ENCODE measurements at regions not wholly inside any gene's neighbourhood (a gene's known extent, or its start where the extent isn't known, plus 50 kb on each side); places are given as distances from the start of the nearest gene placed in this dataset.

GRCh38 chr19:46911456-46911855, 50.7 kb downstream of the ARHGAP35 start:
- no peak for DNase-seq

DNA sequence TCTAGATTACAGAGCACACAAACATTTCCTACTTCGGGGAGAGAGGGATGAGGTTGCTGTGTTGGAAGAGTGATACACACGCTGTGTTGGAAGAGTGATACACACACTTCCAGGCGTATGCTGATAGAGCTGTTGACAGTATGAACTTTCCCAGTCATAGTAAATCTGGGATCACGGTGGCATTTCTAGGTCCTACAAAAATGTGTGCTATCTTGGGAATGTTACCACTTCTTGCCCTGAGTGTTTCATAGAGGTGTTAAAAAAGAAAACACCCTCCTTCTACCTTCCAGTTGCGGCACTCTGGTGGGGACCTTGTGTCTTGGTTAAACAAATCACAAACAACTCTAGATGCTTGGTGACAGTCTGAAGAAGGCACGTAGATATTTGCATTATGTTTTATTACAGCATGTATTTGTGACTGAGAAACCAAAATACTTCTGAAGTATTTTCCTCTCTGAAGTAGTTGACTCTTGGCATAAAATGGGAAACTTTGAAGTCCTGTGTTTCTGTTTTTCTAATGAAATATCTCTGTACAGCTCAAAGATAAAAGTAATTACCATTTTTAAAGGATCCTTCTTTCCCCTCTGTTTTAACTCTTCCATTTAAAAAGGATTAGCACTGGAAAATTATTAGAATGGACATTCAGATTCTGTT, 52.5 kb downstream of the ARHGAP35 start:
- DNase-seq = no peak

DNA sequence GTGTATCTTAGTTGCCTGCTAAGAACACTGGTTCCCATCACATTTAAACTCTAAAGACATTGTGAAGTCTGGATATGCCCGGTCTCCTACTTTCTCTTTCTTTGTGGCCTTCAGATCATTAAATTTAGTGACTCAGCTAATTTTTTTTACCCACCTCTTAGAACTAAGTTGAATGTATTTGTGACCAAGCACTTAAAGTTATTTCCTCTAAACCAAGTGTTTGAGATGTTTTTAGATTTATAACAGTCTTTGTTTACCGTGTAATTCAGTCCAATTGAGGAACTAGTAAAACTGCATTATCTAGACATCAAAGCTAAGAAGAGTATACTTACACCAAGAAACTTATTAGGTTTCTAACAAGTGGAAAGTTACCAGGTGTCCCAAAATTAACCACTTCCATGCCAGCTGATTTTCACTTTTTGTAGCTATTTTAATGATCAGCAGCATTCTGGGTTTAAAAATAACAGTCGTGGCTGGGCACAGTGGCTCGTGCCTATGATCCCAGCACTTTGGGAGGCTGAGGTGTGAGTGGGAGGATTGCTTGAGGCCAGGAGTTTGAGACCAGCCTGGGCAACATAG, 53.1 kb downstream of the ARHGAP35 start:
- DNase-seq = no peak

DNA sequence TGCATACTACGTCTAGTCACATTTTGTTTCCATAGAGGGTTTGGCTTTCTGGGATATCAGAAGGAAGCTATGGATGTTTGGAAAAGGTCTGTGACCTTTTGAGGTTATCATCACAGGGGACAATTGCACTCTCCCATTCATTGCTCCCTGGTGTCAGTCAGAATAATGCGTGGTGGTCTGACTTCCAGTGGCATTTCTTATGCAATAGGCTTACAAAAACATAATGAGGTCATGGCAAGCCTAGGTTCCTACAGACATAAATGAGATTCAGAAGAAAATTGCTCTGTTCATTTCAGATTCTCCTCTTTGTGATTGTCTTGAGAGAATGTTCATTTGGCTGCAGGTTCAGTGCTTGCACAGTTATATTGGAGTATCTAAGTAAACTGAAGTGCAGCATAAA, 54.6 kb downstream of the ARHGAP35 start:
- DNase-seq = no peak

- no peak for DNase-seq
Observed at GRCh38 chr19:46917002-46917401, 56.2 kb downstream of the ARHGAP35 start.

GRCh38 chr19:46919324-46919723, 58.5 kb downstream of the ARHGAP35 start:
- DNase-seq = no peak

DNA sequence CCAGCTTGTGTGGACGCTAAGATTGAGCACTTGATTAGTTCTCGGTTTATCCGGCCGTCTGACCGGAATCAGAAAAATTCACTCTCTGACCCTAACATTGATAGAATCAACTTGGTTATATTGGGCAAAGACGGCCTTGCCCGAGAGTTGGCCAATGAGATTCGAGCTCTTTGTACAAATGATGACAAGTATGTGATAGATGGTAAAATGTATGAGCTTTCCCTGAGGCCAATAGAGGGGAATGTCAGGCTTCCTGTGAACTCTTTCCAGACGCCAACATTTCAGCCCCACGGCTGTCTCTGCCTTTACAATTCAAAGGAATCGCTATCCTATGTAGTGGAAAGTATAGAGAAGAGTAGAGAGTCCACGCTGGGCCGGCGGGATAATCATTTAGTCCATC, 59.6 kb downstream of the ARHGAP35 start:
- no peak for DNase-seq

- DNase-seq = no peak
Observed at GRCh38 chr19:46921071-46921470, 60.3 kb downstream of the ARHGAP35 start.

DNA sequence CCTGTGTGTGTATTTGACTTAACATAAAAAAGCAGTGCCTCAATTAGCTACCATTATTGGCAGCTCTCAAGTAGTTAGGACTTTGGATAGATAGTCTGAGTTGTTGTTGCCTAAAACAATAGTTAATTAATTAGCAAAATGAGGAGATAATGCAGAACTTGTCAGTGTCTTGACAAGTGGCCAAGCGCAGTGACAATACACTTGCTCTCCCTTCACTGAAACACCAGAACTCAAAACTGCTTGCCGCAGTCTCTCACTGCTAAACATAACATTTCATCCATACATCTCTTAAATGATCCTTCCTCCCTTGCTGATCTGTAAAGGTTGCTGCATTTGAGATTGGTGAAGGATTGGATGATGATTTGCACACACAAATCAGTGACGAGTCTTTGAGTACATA, 61.7 kb downstream of the ARHGAP35 start:
- no peak for DNase-seq

DNA sequence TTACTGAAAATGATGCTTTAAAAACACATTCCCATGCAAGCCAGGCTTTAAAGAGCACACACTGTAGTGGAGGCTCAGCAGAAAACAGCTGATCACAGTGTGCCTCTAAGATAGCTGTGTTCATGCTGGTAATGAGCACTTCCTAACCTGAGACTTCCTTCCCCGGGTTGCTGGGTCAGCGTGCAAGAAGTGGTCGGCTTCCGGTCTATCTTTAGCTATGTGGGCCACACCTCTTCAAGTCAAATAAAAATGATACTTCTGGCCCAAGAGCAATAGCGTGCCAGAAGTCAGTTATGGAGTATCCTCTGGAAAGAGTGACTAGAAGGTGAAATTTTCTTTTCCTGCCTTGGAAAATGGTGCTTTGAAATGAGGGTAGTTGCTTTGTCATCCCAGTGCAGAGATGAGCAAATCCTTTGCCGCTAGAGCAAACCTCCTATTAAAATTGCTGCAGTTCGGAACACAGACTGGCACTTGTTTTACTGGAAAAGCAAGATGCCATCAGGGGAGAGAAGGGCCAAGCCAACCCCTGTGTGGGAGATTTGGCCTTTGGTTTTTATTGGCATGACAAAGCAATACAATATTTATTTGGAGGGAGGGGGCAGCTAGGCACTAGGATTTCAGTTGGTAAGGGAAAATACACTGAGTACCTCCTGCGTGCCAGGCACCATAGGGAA, 64.2 kb downstream of the ARHGAP35 start:
- peak in 2 of 3 donors; percentile 38 to 48 for DNase-seq

DNA sequence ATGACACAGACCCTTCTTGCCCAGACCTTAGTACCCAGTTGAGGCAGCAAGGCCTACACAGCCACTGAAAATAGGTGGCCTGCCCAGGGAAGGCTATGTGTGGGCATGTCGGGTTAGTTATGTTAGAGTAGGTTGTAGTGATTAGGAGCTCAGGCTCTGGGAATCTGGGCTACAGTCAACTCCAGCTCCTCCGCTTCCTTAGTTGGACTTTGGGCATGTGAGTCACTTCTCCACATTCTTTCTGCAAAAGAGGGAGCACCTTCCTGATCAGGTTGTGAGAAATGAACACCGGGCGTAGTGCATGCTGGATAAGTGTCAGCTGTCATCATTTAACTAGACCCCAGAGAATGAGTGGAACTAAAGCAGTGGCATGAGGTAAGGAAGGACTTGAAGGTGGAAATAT, 64.8 kb downstream of the ARHGAP35 start:
- DNase-seq = no peak

DNA sequence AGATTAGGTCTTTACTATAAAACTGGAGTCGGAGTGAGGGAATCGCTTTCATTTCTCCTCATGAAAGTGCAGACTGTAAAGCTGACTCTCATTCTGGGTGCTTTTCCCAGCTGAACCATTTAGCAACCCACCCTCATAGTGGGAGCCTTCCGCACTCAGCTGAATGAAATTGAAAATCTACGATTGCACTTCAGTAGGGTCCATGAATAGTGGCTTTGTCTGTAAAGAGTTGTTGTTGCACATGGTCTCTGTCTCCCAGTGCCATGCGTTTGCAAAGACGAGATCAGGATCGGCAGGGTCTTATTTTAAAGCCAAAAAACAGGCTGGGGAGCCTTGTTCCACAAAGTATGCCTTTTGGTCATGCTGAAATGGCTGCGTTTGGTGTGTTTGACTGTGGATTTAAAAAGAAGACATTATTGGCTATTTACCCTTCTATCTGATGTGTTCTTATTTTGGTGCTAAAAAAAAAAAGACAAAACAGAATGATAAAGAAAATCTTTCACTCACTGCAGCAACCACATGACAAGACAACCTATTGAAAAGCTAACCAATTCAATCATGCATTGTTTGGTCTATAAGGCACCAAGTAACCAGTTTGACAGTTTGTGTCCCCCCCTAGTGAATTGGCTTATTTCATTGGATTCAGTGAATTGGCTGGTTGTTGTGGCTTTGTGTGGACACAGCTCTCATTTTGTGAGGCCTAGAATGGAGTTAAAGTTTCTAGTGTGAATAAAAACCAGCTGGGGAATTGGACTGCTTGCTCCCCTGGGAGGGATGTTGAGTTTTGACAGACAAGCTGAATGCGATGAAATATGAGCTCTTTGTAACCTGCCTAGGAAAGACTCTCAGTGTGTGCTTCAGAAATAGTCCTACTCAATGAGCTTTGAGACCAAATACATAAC, 65.6 kb downstream of the ARHGAP35 start:
- DNase-seq = no peak

GRCh38 chr19:46927106-46927505, 66.3 kb downstream of the ARHGAP35 start:
- no peak for DNase-seq

GRCh38 chr19:46927893-46928292, 67.1 kb downstream of the ARHGAP35 start:
- DNase-seq = no peak

DNA sequence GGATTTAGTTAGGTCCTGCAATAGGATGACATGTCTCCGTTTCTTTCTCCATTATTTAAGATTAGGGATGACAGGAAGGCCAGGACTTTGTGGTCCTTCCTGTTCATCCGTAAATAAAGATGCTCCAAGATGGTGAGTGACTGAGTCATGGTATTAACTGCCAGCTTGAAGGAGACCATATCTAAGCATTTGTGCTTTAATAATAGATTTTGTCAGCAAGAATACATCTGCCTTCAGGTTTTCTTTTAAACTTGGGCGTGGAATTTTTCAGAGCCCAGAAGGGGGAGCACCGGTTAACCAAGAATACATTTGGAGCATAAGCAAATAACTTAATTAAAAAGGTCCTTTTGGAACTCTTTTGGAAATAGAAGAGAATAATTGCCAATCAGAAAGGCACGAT, 68.2 kb downstream of the ARHGAP35 start:
- DNase-seq = no peak

GRCh38 chr19:46931202-46931601, 70.4 kb downstream of the ARHGAP35 start:
- no peak for DNase-seq

- DNase-seq = no peak
Observed at GRCh38 chr19:46932346-46932745, 71.5 kb downstream of the ARHGAP35 start.

GRCh38 chr19:46935066-46935663, 74.4 kb downstream of the ARHGAP35 start:
- no peak for DNase-seq

DNA sequence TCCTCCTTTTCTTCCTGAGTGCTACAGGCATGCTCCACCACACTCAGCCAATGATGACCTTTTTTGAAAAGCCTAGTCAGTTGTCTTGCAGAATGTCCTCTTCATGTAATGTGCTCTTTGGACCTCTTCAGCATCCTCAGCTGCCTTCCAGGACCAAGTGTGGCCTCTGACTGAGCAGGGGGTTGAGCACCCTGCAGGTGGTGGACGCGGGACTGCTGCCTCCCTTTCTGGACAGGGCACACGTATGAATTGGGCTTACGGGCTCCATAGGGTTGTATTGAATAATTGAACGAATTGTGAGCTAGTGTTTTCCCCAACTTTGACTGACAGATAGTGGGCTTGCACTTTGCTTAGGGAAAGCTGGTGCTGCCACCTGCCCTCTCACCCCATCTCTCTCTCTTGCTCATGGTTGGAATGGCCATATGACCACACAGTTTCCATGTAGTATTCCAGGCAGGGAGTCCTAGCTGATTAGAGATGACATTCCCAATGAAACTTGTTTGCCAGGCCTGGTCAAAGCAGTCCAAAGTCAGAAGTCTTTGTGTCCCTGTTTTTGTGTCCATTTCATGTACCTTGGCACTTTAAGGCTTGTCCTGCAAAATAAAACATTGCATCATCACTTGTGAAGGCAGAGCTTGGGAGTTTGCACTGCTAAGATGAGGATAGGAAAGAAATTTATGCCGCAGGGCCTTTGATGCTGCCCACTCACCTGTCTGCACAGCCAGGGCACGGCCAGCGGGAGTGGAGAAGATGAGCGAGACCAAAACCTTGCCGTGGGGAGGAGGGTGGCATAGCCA, 76.3 kb upstream of the NPAS1 start:
- no peak for DNase-seq

DNA sequence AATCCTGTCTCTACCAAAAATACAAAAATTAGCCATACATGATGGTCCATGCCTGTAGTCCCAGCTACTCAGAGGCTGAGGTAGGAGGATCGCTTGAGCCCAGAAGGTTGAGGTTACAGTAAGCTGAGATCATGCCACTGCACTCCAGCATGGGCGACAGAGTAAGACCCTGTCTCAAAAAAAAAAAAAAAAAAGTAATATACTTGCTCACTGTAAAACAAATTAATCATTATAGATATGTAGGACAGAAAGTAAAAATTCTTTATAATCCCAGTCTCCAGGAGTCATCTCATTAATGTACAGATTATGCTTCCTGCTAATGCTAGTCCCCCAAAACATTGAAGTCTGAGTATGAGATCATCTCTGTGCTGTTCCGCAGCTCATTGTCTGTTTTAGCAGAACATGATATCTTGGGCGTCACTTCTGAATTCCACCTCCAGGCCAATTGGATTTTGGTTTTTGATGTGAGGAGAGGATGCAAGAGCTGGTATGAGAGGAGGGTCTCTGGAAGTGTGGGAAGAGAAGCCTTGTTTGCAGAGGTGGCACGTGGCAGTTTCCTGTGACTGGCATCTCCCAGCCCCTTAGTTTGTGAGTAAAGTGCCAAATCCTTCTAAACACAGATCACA, 75.4 kb upstream of the NPAS1 start:
- DNase-seq = peak in 1 of 3 donors; percentile 53

Data from muscle of back (tissue), 3 donors.